Fibroblast of skin of back (primary cell): ENCODE measurements at regions not wholly inside any gene's neighbourhood (a gene's known extent, or its start where the extent isn't known, plus 50 kb on each side); places are given as distances from the start of the nearest gene placed in this dataset.
A peak's percentile ranks its signal among the peaks of the same experiment; 100 is the strongest.

ENCODE experiments used
- DNase-seq: peaks from one replicate; pipeline ENCODE4 v3.0.0-alpha.2; 2013

DNA sequence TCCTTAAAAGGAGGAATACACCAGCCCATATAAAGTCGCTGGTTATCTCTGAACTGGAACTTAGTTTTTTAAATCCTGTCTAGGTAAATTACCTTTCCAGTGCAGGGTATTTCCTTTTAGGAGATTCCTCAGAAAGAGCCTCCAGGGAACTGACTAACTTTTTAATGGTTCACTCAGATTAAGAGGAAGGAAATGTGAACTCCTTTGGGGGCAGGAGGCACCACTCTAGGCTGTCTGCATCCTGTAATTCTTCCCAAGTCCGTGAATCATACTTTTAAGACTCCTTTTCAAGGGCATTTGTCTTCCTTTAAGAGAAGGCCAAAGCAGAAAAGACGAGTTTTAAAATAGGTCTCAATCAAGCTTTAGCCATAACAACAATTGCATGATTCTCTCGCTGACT is 871.2 kb upstream of the NR2F2 start:
- DNase-seq: peak; percentile 49

DNA sequence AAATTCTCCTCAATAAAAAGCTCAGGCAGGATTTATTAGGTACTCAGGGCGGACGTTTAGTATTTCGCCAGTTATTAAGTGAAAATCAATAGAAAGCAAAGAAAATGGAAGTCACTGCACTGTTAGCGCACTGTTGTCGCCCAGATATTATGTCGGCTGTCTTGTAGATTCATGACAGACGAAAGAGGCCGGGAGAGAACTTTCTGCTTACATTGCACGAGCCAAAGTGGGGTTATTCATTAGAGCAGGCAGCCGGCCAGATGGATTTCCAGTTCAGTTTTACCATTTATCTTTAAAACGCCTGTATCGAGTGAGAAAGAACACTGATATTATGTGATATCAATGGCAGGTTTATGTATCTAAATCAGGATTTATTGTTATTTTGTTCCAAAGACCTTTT is 866.0 kb upstream of the NR2F2 start:
- DNase-seq: no peak

GRCh38 chr15:95468820-95469219 is 861.7 kb upstream of the NR2F2 start:
- no peak for DNase-seq

GRCh38 chr15:95469496-95470000 is 861.0 kb upstream of the NR2F2 start:
- DNase-seq: no peak

GRCh38 chr15:95470529-95470928 is 860.0 kb upstream of the NR2F2 start:
- no peak for DNase-seq

DNA sequence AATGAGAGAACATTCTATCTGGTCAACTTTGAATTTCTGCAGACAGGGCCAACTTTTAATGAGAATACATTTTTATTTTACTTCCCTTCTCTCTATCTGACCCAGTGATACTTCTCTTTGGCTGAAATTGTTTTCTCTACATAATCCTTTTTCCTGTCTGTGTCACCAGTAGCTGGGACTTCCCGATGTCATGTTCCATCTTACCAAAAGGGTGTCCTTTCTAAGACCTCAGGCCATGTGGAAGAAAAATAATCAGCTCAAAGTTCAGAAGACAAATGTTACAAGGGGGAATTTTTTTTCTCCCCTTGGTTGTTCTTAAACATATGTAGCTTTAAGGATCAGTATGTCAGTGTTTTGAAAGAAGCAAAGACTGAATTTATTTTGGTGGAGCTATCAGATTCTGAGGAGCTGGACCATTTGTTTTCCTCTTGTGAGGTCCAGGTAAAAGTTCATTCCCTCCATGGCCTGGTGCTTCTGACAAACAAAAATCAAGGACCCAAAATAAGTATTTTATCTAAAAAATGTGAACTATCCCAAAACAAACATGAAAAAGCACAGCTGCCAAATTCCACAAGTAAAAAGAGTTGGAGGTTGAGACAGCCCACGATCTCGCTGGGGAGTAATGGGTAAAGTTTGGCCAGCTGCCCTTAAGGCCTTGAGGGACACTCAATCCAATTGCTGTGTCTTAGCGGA is 859.4 kb upstream of the NR2F2 start:
- DNase-seq: peak; percentile 62

DNA sequence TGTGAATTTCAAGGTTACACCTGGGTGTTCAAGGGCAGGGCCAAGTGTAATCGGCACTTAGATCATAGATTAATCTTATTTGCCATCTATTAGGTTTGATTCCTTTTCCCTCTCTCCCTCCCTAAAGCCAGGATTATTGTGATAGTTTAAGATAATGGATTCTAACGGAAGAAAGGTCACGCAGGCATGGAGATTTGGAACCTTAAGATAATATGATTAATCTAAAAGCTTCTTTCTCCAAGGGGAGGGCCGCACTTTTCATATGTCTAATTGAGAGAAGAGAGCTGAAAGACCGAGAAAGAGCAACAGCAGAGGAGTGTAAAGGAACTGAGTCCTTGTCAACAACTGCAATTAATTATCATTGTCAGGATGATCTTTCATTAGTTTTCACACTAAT is 858.8 kb upstream of the NR2F2 start:
- DNase-seq: no peak

- DNase-seq: no peak
Observed at GRCh38 chr15:95475067-95475466, 855.4 kb upstream of the NR2F2 start.

DNA sequence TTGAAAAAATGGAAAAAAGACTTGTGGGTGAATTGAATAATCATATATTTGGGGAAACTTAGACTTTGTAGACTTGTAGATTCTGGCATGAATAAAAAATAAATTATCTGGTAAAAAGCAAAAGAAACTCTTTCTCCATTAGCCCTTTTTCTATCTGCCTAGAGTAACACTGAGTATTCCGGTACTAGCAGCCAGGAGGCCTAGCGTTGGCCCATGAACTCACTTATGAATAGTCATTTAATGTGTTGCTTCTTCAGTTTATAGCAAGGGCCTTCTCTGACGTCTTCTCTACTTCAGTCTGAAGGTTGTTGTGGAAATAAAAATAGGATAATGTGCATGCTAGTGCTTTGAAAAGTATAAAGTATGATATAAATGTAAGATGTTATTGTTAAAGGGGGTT is 851.2 kb upstream of the NR2F2 start:
- no peak for DNase-seq

DNA sequence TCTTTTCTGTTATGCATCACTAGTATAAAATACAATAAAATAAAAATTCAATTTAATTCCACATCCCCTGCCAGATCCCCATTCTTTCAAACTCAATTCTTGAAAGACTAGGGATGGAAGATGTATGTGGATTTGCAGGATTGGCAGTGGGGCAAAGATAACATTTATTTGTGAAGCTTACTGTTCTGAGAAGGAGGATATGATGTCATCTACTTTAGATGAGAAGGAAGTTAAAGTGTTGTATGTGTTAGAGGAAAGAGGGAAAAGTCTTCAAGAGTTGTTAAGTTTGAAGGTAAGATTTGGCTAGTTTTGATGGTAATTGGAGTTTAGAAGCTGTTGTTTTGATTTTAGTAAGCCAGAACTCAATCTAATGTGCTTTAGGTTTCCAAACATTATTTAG is 845.1 kb upstream of the NR2F2 start:
- peak; percentile 19 for DNase-seq

DNA sequence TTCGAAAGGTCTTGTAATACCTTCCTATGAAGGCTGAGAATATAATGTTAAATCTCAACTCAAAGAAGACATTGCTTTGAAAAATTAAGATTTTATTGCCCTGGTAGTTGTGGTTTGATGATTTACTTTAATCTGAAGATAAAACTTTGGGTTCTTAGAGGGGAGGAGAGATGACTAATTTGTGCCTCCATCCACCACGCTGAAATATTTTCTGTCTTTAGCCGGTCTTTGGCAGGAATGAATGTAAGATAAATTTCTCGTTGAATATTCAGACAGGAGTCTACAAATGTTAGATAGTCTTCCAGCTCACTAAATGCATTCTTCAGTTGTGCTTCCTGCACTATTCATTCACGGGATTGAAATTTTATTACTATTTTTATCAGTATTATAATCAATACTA is 844.3 kb upstream of the NR2F2 start:
- no peak for DNase-seq

DNA sequence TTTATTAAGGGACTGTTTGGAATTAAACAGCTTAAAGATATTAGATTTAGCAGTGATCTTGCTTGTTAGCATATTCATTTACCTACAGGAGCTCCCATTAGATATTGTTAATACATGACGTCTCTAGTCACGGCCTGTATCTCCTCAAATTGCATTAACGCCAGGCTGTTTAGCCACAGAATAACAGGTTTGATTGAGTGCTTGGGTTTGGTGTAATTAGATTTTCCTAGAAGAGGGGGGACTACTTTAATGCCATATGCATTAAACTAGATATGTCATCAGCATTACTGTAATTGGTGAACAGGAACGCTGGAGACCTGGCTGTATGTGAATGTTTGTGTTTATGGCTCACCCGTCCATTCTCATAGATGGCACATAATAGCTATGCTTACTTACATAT is 841.4 kb upstream of the NR2F2 start:
- no peak for DNase-seq

DNA sequence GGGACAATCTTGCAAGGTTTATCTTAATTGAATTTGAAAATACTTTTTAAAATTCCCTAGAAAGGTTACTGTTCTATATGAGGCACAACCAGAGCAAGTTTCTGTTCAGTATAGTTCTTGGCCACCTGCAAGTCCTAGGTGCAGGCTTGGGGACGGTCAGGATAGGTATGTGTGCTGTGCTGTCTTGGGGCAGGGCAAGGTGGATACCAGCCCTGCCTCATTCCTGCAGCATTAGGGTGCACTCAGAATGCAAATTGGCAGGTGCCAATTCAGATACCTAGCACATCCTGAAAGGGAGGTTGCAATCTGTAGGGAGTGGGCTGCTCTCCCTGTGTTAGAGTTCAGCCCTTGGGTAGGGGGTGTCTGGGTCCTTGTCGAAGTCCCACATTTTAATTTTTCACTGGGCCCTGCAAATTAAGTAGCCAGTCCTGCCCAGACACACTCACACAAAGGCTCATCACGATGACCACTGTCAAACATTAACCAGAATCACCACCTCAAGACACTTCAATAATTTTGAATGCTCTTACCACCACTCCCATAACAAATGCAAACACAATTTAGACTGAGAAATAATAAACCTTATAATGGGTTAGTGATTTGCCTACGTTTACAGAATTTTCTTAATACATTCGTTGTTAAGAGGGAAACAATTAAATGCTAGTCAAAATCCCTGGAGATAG is 838.0 kb upstream of the NR2F2 start:
- DNase-seq: no peak

- no peak for DNase-seq
Observed at GRCh38 chr15:95494971-95495541, 835.4 kb upstream of the NR2F2 start.

GRCh38 chr15:95497634-95498033 is 832.9 kb upstream of the NR2F2 start:
- no peak for DNase-seq

- peak; percentile 4 for DNase-seq
Observed at GRCh38 chr15:95498961-95499360, 831.5 kb upstream of the NR2F2 start.

DNA sequence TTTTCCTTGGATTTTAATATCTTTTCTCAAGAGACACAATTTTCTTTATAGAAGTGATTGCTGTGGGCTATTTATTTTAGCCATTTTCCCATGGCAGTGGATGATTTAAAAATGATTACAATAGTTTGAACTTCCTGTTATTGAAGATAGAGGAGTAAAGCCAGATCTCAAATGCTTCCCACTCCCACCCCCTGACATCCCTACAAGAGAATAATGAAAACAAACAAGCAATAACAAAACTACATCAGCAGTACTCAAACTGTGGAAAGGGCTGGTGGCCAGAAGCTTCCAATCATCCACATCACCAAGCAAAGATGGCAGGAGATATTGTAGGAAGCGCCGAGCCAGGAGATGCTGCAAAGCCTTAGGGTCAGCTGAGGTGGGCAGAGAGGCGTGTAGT is 831.1 kb upstream of the NR2F2 start:
- no peak for DNase-seq

DNA sequence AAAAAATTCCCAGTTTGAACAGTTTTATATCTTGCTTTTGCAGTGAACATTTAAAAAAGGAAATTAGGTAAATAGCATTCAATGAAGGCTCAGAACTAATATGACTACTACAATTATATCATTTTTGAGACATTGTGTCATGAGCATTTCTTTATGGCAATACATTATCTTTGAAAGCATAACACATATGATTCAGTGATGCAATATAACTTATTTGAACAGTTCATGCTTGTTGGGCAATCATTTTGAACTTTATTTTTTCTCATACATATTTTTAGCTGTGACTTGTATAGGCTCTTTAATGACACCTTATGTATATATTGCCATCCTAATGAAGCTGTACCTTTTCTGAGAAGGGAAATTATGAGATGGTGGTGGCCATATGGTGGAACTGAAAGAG is 828.6 kb upstream of the NR2F2 start:
- DNase-seq: peak; percentile 8

DNA sequence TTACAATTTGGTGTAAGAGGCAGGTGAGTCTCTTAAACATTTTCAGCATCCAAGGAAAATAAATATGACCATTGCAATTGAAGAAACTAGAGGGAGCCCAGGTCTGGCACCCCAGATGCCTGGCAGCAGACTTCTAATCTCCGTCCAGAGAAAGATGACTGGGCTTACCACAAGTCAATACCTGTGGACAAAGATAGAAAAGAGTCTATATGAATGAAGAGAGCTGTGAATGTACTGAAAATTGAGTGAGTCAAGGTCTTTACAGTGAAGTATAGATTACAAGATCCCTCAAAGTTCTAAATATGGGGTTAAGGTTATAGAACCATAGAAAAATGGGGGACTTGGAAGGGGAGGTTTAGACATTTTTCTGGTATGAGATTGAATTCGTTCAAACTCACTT is 827.4 kb upstream of the NR2F2 start:
- no peak for DNase-seq

- no peak for DNase-seq
Observed at GRCh38 chr15:95503640-95504225, 826.8 kb upstream of the NR2F2 start.

GRCh38 chr15:95511671-95512070 is 818.8 kb upstream of the NR2F2 start:
- peak; percentile 20 for DNase-seq

DNA sequence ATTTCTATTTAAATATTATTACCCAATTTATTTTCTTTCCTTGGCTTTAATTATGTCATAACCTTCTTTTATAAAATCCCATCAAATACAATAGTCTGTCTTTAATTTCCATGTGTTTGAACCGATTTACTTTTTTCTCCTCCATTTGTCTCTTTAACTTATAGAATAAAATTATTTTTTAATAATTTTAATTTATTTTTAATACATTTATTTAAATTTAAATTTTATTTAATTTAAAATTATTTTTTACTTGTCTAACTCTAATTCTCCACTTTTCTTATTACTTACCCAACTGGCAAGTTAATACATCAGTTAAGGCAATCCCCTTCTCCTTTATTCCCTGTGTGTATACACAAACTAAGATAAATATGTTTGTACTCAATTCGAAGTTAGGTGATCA is 817.6 kb upstream of the NR2F2 start:
- DNase-seq: no peak

DNA sequence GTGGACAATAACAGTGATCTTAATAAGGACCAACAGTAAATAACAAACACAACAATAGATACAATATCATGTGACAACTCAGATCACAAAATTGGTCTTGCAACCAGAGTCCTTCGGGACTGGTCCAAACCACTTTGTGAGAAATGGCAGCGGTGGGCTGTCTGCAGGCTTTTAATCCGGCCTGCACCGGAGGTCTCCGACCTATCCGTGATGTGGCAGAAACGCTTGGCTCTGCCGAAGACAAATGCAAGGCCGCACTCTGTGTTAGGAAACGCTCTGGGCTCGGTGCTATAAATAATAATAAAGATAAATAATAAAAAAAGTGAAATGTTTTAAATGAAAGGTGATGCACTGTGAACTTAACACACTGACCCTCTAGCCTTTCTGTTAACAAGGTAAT is 810.6 kb upstream of the NR2F2 start:
- no peak for DNase-seq

DNA sequence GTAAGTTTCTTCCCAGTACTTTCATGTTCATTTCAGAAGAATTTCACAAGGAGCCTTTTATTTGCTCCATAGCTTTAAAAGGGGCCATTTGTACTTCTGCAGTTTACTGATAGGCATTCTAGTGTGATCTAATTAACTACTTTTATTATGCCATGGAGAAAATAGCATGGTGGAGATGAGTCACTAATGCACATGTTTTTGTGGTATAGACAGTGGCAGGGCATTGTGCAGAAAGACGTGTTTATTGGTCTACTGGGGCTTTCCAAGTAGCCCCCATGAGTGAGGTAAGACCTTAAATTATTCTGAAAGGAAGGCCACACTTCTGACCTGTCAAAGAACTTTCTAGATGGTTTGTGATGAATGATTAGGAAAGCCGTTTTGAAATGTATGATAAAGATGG is 810.0 kb upstream of the NR2F2 start:
- no peak for DNase-seq
